CD4-positive, alpha-beta T cell treated with Interleukin-10 for 1 hour (primary cell): ENCODE measurements at regions not wholly inside any gene's neighbourhood (a gene's known extent, or its start where the extent isn't known, plus 50 kb on each side); places are given as distances from the start of the nearest gene placed in this dataset.

Experiments used
- DNase-seq: peaks from one replicate; pipeline ENCODE4 v3.0.0-alpha.2; 2020

DNA sequence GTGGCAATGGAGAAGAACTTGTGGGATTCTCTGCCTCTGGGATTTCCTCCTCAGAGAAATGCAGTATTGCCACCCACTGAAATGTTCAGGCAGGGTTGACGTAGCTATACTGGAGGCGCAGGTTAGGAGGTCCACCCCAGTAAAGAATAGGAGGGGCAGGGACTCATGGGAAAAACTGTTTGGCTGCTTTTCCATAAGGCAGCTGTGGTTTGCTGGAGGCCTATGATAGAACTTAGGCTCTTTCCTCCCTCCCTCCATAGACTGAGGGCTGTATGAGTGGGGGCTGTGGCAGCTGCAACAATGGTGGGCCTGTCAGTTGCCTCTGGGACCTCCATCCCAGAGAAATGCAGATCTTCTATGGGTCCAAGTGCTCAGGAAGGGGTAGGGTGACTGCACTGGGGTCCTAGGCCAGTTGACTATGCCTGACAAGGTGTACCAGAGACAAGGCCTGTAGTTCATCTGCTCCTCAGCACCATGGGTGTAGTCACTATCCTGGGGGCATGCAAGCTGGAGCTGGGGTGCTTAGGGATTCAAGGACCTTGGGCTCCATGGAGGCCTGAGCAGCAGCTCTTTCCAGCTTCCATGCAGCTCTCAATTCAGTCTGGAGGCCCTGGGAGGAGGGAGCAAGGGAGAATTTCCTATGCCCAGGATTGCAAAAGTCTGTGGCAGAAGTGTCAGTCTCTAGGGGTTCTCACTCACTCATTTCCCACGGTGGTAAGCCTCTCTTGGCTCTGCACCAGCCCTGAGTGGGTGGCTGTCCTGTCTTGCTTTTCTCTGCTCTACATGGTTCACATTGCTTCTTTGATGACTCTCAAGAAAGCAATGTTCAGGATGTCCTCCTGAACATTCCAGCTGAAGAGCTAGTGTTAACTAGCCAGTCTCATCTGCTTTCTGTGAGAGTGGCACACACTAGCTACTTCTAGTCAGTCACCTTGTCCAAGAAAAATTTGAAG lies 353.0 kb downstream of the IDS start:
- DNase-seq = no peak

DNA sequence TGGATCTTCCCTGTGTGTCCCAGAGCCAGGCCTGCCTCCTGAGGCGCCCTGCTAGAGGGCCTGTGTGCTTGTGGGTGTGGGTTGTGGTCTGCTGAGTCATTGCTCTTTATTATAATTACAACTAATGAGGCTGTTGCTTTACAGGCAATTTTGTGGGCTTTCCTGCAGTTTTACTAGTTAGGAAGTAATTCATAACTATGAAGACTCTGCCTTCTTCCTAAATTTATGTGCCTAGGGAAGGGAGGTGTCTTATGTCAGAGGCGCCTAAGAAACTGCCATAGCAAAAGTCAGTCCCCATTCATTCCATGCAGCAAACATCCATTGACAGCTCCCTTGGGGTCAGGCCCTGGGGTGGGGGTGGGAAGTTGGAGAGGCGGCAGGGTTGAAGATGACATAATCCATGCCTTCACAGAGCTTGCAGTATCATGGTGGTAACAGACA lies 359.2 kb downstream of the IDS start:
- no peak for DNase-seq

DNA sequence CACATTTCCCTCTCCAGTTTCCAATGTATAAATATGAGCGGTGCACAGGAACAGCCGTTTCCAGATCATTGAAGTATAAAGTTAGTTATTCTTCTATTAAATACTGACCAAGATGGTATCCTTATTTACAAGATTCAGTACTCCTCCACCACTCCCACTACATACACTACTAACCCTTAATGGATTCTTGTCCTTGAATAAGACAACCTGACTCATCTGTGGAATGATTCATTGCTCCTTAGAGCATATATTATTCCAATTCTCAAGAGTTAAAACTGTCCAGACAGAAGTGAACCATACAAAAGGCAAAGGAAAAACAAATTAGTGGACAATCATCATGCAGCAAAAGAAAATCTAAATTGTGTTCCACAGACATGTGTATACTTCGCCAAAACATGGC lies 373.3 kb downstream of the IDS start:
- DNase-seq = no peak

DNA sequence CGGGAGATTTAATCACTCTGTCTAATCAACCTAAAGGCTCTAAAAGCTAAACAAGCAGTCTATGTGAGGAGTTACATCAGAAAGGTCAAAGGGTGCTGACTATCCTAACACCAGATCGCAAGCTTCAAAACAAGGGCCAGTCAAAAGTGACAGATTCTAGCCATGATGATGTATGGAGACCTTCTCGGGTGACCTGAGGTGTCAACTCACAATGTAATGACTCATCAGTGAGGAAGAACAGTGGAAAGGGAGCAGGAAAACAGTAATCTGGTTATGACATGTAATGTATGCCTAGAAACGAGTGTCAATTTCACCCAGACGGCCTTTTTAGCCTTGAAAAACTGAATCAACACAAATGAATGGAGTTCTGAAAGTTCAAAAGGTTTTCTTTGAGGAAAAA lies 375.3 kb downstream of the IDS start:
- no peak for DNase-seq

DNA sequence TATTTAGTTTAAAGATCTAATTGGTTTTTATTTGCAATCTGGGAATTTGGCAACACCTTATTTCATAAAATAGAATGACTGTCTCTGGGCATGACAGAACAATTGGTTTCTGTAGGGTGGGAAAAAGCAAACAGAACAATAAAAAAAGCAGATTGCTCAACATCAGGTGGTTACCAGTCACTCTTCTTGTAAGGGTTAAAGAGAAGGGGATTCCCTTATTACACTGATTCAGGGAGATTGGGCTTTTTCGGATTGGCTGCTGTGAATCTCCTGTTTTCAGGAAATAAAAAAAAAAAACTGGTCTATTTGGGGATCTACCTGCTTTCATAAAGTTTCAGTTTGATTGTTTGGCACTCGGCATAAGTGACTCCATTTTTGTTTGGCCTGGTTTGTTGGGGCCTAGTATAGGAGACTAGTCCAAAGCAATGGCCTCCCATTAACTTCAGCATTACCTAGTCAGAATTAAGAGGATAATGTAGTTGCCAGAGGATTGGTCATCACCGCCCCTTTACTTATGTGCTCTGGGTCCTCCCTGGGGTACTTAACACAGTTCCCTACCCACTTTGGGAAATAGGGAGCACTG lies 380.5 kb downstream of the IDS start:
- DNase-seq = no peak

DNA sequence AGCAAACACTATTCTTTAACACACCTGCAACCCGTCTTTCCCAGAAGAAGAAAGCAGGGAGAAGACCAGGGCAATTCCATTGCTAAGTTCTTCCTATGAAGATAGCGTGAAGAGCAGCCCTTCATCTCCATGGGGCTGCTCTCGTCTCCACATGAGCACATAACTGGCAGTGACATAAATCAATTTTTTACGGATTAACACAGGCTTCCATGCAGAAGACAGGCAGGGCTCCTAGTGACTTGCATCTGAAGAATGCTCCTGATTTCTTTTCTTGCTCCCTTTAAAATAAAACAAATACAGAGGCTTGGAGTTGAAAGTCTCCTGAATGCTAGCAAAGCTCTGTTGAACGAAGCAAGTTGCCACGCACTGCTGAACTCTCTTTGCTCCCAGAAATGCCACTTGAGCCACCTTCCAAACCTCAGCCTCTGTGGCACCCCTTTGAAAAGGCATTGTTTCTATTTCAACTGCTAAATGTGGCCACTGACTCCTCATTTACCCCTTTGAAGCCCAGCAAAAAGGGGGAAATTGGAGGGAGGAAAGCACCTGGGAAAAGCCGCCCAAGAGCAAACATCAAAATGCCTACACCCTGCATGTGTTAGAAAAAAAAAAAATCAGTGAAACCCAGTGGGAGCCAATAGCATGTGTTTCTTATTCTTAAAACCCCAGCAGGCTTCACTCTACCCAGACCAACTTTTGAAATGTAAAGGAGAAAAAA lies 383.7 kb downstream of the IDS start:
- no peak for DNase-seq

DNA sequence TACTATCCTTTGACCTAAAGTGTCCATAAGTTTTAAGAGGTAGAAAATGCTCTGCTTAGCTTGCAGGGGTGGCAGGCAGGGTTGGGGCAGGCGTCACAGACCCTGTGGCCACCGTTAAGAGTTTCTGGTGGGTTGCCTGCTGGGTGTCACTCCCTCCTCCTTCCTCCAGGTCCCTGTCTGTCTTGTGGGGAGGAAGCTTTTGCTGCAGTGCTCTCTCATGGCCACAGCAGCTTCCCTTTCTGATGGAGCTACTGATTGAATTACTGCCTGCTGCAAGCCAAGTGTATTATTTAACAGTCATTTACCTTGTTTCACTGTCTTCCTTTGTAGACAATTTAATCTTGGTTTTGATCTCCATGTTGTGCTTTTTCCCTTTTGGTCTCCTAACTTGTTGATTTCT lies 384.6 kb downstream of the IDS start:
- no peak for DNase-seq

DNA sequence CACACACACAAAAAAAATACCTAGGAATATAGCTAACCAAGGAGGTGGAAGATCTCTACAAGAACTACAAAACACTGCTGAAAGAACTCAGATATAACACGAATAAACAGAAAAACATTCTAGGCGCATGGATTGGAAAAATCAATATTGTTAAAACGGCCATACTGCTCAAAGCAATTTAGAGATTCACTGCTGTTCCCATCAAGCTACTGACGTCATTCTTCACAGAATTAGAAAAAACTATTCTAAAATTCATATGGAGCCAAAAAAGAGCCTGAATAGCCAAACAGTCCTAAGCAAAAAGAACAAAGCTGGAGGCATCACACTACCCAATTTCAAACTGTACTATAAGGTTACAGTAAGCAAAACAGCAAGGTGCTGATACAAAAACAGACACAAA lies 390.2 kb downstream of the IDS start:
- DNase-seq = no peak

DNA sequence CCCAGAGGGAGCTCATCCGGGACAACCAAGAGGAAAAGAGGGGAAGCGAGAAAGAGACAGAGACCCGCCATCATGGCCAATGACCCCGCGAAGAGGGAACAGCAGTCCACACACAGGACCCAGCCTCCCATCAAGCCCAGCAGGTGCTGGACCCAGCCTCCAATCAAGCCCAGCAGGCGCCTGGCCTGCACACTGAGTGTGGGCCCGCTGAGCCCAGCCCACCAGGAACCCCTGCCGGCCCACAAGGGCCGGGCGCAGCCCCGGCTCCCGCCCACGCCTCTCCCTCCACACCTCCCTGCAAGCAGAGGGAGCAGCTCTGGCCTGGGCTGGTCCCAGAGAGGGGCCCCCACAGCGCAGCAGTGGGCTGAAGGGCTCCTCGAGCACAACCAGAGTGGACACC lies 391.1 kb downstream of the IDS start:
- DNase-seq = no peak

DNA sequence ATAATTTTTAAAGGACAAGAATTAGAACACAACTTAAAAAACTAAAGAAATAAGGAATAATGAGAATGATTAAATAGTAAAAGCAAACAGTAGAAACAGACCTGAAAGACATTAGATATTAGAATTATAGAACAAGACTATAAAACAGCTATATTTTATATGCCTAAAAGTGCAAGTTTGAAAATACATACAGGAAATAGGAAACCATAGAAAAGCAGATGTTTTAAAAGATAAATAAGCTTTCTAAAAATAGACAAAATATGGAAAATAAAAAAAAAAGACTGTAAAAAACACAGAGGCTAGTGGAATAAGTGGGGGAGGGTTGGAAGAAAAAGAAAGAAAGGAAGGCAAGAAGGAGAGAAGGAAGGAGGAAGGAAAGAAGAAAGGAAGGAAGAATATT lies 407.3 kb downstream of the IDS start:
- DNase-seq = no peak

DNA sequence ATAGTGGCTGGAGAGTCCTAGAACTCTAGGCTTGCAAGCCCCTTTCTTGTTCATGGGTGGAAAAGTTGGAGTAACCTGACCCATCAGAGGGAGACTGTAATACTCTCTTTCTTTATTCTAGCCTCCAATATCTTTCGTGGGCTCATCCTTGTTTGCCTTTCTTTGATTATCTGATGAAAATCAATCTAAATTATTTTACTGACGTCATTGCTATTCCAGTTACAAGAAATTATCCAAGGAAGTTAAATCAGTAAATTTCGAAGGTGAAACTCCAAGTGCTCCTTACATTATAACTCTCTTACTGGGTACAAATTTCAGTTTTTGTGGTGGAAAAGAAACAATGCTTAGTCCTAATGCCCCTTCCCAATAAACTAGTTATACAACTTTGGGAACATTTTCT lies 412.9 kb downstream of the IDS start:
- DNase-seq = no peak

DNA sequence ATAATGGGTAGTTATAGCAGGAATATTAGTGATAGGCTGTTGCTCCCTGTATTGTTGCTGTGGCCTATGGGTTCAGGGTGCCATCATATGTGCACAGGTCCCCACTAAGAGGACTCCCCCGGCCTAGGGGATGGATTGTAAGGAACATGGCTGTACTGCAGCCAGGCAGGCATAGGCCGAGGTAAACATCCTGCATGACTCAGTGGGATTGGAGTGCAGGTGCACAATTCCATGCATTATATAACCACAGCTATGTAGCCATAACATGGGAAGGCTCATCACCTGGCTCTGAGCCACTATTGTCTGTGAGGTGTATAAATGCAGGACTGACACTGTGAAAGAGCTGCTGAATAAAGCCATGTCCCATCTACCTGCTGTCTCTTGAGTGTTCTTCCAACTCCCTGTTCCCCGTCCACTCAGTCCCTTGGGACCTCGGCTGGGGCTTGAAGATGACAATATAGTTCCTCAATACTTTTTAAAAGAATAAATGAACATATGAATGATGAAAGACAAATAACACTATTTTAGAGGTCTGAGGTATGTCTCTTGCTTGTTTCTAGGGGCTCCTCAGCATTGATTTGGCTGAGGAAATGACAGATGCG lies 425.2 kb downstream of the IDS start:
- no peak for DNase-seq

DNA sequence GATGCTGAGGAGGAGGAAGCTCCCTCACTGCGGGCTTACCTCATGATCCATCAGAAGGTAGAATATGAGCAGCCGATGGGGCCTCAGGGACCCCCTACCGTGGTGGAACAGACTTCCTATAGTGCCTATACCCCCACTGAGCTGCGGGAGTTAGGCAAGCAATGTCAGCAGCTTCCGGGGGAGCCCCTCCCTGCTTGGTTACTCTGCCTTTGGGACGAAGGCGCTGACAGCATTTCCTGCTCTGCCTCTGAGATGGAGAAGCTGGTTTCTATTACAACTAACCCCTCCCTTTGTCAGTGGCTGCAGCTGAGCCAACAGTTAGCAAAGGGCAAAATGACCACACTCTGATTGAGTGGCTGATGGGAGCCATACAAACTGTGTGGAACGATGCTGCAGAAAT lies 430.7 kb downstream of the IDS start:
- no peak for DNase-seq

DNA sequence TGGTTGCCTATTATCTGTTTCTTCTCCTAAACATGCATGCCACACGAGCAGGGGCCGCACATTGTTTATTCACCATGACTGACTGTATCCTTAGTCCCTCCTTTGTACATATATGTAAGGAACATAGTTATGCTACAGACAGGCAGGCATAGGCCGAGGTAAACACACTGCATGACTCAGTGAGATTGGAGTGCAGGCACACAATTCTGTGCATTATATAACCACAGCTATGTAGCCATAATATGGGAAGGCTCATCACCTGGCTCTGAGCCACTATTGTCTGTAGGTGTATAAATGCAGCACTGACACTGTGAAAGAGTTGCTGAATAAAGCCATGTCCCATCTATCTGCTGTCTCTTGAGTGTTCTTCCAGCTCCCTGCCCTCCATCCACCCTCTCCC lies 431.6 kb downstream of the IDS start:
- no peak for DNase-seq

DNA sequence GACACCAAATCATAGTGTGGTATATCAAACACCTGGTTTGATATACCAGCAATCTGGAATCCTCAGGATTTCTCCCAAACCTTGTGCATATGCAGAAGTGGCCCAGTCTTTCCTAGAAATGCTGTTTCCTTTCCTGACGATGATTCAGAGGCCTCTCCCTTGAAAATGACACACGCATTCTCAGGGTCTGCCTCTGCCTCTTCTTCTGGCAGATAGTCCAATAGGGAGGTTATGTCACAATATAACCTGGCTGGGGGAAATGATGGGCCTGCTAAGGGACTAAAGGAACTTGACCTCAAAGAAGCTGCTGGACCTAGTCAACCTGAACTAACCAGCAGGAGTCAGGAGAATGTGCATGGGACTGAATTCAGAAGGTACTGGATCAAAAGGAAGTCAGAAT lies 435.2 kb downstream of the IDS start:
- no peak for DNase-seq

DNA sequence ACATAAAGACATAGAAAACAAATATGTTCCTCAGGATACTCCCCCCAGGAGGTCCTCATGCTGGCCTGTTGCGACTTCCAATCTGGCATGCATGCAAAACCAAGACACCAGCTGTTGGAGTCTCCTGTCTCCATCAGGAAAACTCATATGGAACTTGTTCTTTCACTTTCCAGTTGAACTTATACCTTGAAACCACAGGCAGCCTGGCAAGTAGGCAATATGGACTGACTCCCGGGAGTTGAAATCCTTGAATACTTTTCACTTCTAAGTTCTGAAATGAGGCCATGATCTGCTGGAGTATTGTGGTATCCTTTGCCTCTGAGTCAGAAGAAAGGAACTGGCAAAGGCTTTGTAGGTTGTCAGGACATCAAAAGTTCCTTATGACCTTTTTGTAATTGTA lies 444.2 kb downstream of the IDS start:
- DNase-seq = no peak
